Uterus (tissue), 3 donors: ENCODE measurements at regions not wholly inside any gene's neighbourhood (a gene's known extent, or its start where the extent isn't known, plus 50 kb on each side); places are given as distances from the start of the nearest gene placed in this dataset.
A peak's percentile ranks its signal among the peaks of the same experiment; 100 is the strongest.

Experiments used
- DNase-seq, 2 donors: peaks; one replicate each; pipeline ENCODE4 v3.0.0-alpha.2; 2019 to 2020
- H3K27ac ChIP-seq, 2 donors: fragments of 200-600 bp; sonication (generic); 1 replicate in 1 of 2; 2 replicates in 1 of 2; pipeline ENCODE4 v1.5.1; 2016 to 2018
- H3K27me3 ChIP-seq, 2 donors: fragments of 200-600 bp; sonication (generic); one replicate each; pipeline ENCODE4 v1.5.1; 2018 to 2019; ENCODE audit warnings: control low read depth in 1 of 2
- H3K36me3 ChIP-seq, 2 donors: fragments of 200-600 bp; sonication (generic); one replicate each; pipeline ENCODE4 v1.5.1; 2019; ENCODE audit warnings: control low read depth in 1 of 2
- H3K4me1 ChIP-seq, 2 donors: fragments of 200-600 bp; sonication (generic); one replicate each; pipeline ENCODE4 v1.5.1; 2018 to 2019; ENCODE audit warnings: control low read depth in 1 of 2
- H3K4me3 ChIP-seq, 2 donors: fragments of 200-600 bp; sonication (generic); 1 replicate in 1 of 2; 2 replicates in 1 of 2; pipeline ENCODE4 v1.5.1; 2018 to 2019; ENCODE audit warnings: mild to moderate bottlenecking in 1 of 2
- H3K9me3 ChIP-seq, 2 donors: fragments of 200-600 bp; sonication (generic); one replicate each; pipeline ENCODE4 v1.5.1; 2019; ENCODE audit warnings: control low read depth in 1 of 2
- POLR2A ChIP-seq, 2 donors: fragments of 450-650 bp; IDR thresholded peaks; one replicate each; pipeline ENCODE4 v1.6.1; 2016; ENCODE audit warnings: antibody characterized with exemption in 2 of 2, mild to moderate bottlenecking in 1 of 2, moderate library complexity in 1 of 2
- intact Hi-C: fragments of 100-400 bp; cut with DNase I; formaldehyde crosslinking; loops from one replicate; pipeline ENCODE4 v1.15.1; 2023; ENCODE audit warnings: low total_unique reads
- TF ChIP-seq, protein P1 (sequence below), 4 experiments: fragments of 200-600 bp in 2 of 4; fragments of 450-650 bp in 2 of 4; sonication (generic) in 2 of 4; IDR thresholded peaks; one replicate each; pipeline ENCODE4 v1.5.1; 2016 to 2019; ENCODE audit warnings: antibody characterized with exemption in 4 of 4, mild to moderate bottlenecking in 2 of 4, moderate library complexity in 1 of 4
- donor health status: DM: yes; HTN: yes; CAD: no.

DNA sequence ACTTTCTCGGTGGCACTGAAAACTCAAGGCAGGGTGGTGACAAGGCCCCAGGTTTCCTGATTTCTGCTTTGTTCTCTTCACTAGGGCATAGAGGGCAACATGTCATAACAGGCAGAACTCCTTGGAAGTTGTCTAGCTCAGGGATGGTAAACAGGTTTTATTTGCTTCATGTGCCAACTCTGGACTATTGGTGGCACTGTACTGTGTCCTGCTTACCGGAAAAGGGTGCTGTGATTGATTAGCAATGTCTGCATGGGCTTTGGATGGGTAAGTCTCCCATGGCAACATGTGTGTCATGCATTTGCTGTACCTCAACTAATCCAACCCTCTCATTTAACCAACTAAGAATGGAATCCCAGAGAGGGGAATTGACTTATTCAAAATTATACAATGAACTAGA lies 70.7 kb upstream of the USP24 start:
- Histone ChIP-seq H3K27me3 (no peaks in the 10 kb centered on the region), H3K36me3 (no peaks in the 10 kb centered on the region)
- no peak for DNase-seq

DNA sequence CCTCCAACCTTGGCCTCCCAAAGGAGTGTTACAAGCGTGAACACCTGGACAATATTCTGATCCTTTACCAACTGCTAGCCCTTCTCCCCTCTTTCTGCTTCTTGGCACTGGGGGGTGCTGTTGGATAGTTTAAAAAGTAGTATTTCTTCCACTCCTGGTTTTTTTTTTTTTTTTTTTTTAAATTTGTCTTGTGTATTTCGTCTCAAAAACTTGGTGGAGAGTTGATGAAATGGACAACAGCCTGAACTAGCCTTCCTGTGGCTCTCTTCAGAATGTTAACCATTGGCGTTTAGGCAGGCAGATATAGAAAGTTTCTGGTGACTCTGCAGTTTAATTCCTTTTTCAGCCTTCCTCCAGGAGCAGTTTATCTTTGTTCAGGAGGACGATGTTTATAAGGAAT lies 69.7 kb upstream of the USP24 start:
- Histone ChIP-seq H3K27ac (no peak overlapping the region), H3K27me3 (no peaks in the 10 kb centered on the region), H3K4me1 (no peaks in the 10 kb centered on the region), H3K36me3 (no peaks in the 10 kb centered on the region), H3K9me3 (no peaks in the 10 kb centered on the region), H3K4me3 (no peak overlapping the region)
- DNase-seq, result peak; percentile 35 to 54
- no peak for TF ChIP-seq POLR2A (IDR thresholded peaks at IDR 0.05)
- TF ChIP-seq, protein P1, sequence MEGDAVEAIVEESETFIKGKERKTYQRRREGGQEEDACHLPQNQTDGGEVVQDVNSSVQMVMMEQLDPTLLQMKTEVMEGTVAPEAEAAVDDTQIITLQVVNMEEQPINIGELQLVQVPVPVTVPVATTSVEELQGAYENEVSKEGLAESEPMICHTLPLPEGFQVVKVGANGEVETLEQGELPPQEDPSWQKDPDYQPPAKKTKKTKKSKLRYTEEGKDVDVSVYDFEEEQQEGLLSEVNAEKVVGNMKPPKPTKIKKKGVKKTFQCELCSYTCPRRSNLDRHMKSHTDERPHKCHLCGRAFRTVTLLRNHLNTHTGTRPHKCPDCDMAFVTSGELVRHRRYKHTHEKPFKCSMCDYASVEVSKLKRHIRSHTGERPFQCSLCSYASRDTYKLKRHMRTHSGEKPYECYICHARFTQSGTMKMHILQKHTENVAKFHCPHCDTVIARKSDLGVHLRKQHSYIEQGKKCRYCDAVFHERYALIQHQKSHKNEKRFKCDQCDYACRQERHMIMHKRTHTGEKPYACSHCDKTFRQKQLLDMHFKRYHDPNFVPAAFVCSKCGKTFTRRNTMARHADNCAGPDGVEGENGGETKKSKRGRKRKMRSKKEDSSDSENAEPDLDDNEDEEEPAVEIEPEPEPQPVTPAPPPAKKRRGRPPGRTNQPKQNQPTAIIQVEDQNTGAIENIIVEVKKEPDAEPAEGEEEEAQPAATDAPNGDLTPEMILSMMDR (IDR thresholded peaks at IDR 0.05), result peak; percentile 54 to 73 (median 66)
- intact Hi-C loops, result loop anchor here (5.0 kb wide), 1 partner anchor 1297 kb away; no protein-coding TSS in a partner anchor

More for the DNA sequence above, 70.7 kb upstream of the USP24 start:
- no peaks in the 10 kb centered on the region for H3K9me3 ChIP-seq
- no peaks in the 10 kb centered on the region for H3K4me1 ChIP-seq
- TF ChIP-seq, protein P1 (IDR thresholded peaks at IDR 0.05), result no peak
- no peak for TF ChIP-seq POLR2A (IDR thresholded peaks at IDR 0.05)
- no peak overlapping the region for H3K4me3 ChIP-seq
- no peak overlapping the region for H3K27ac ChIP-seq
- intact Hi-C loops, result loop anchor here (5.0 kb wide), 1 partner anchor 1296 kb away; no protein-coding TSS in a partner anchor

DNA sequence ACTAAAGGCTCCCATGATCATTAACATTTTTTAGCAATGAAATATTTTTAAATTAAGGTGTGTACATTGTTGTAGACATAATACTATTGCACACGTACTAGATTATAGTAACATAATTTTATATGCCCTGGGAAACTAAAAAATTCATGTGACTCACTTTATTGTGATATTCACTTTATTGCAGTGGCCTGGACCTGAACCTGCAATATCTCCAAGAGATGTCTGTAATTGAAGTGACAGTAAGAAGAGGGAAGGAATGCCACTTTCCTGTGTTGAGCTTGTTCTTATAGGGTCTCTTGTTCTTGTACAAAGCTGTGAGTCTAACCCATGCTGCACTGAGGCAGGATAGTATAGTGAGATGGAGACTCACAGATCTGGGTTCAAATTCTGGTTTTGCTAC lies 66.9 kb upstream of the USP24 start:
- Histone ChIP-seq H3K36me3 (no peaks in the 10 kb centered on the region), H3K4me1 (no peaks in the 10 kb centered on the region), H3K27ac (no peak overlapping the region), H3K4me3 (no peak overlapping the region), H3K27me3 (no peaks in the 10 kb centered on the region), H3K9me3 (no peaks in the 10 kb centered on the region)
- intact Hi-C loops, result no loop called here
- TF ChIP-seq, protein P1 (IDR thresholded peaks at IDR 0.05), result no peak
- no peak for TF ChIP-seq POLR2A (IDR thresholded peaks at IDR 0.05)
- no peak for DNase-seq

DNA sequence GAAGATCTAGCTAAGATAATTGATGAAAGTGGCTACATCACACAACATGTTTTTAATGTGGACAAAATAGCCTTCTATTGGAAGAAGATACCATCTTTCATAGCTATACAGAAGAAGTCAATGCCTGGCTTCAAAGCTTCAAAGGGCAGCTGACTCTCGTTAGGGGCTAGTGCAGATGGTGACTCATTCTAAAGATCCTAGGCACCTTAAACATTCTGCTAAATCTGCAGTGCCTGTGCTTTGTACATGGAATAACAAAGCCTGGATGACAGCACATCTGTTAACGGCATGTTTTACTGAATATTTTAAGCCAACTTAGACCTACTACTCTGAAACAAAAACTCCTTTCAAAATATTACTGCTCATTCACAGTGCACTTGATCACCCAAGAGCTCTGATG lies 65.6 kb upstream of the USP24 start:
- intact Hi-C loops, result no loop called here
- H3K4me1 ChIP-seq, result no peaks in the 10 kb centered on the region
- no peaks in the 10 kb centered on the region for H3K9me3 ChIP-seq
- H3K36me3 ChIP-seq, result no peaks in the 10 kb centered on the region
- TF ChIP-seq, protein P1 (IDR thresholded peaks at IDR 0.05), result no peak
- no peak for TF ChIP-seq POLR2A (IDR thresholded peaks at IDR 0.05)
- DNase-seq, result no peak
- H3K27me3 ChIP-seq, result no peaks in the 10 kb centered on the region
- H3K4me3 ChIP-seq, result no peak overlapping the region
- H3K27ac ChIP-seq, result no peak overlapping the region

DNA sequence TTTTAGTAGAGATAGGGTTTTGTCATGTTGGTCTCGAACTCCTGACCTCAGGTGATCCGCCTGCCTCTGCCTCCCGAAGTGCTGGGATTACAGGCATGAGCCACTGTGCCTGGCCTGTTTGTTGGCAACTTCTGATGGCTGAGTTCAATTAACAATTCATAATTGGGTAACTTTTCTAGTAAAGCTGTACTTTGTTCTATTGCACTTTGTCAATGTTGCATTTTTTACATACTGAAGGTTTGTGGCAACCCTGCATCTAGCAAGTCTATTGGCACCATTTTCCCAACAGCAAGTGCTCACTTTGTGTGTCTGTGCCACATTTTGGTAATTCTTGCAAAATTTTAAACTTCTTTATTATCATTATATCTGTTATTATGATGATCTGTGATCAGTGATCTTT lies 64.5 kb upstream of the USP24 start:
- Histone ChIP-seq H3K4me3 (no peak overlapping the region), H3K27ac (no peak overlapping the region), H3K36me3 (no peaks in the 10 kb centered on the region), H3K27me3 (no peaks in the 10 kb centered on the region), H3K4me1 (no peaks in the 10 kb centered on the region), H3K9me3 (no peaks in the 10 kb centered on the region)
- intact Hi-C loops, result loop anchor here (10.0 kb wide), 1 partner anchor 135 kb away; no protein-coding TSS in a partner anchor
- TF ChIP-seq, protein P1 (IDR thresholded peaks at IDR 0.05), result no peak
- no peak for TF ChIP-seq POLR2A (IDR thresholded peaks at IDR 0.05)
- DNase-seq, result no peak
